Bronchial epithelial cell (primary cell): ENCODE measurements at regions not wholly inside any gene's neighbourhood (a gene's known extent, or its start where the extent isn't known, plus 50 kb on each side); places are given as distances from the start of the nearest gene placed in this dataset.

Experiments used
- DNase-seq: peaks from one replicate; pipeline ENCODE4 v3.0.0-alpha.2; 2010; ENCODE audit warnings: low read depth
- FAIRE-seq: peaks from 2 replicates; lab custom pipeline; 2011; peaks lifted over from hg19 to GRCh38; lab: Jason Lieb, UNC
- H3K27me3 ChIP-seq: 2 replicates; pipeline ENCODE4 v1.5.1; 2011; ENCODE audit warnings: low read length; ENCODE audit not compliant: control insufficient read depth, insufficient read depth
- H3K36me3 ChIP-seq: 2 replicates; pipeline ENCODE4 v1.5.1; 2011; ENCODE audit warnings: low read length; ENCODE audit not compliant: control insufficient read depth, insufficient read depth
- H3K4me3 ChIP-seq: 2 replicates; pipeline ENCODE4 v1.5.1; 2011; ENCODE audit warnings: mild to moderate bottlenecking, low read depth, low read length, control low read depth
- CTCF ChIP-seq: IDR thresholded peaks from 2 replicates; pipeline ENCODE4 v1.5.1; 2011; ENCODE audit warnings: mild to moderate bottlenecking, moderate library complexity, low read length, control low read depth, inconsistent platforms; ENCODE audit not compliant: insufficient read depth, severe bottlenecking

- Histone ChIP-seq H3K36me3 (no peaks in the 10 kb centered on the region), H3K27me3 (no peaks in the 10 kb centered on the region), H3K4me3 (no peak overlapping the region)
- FAIRE-seq: no peak
- DNase-seq: no peak
- TF ChIP-seq CTCF: no peak
Measured at GRCh38 chr6:145396499-145396898, 338.8 kb downstream of the EPM2A start.

GRCh38 chr6:145400508-145400907 is 334.8 kb downstream of the EPM2A start:
- Histone ChIP-seq H3K36me3 (no peaks in the 10 kb centered on the region), H3K27me3 (no peaks in the 10 kb centered on the region), H3K4me3 (no peak overlapping the region)
- no peak for FAIRE-seq
- no peak for TF ChIP-seq CTCF
- DNase-seq: no peak

- Histone ChIP-seq H3K4me3 (no peak overlapping the region), H3K27me3 (no peaks in the 10 kb centered on the region), H3K36me3 (no peaks in the 10 kb centered on the region)
- FAIRE-seq (no peak), DNase-seq (no peak)
- no peak for TF ChIP-seq CTCF
Measured at GRCh38 chr6:145405006-145405551, 330.2 kb downstream of the EPM2A start.

- no peak for TF ChIP-seq CTCF
- H3K36me3 ChIP-seq: no peaks in the 10 kb centered on the region
- no peak for FAIRE-seq
- H3K4me3 ChIP-seq: no peak overlapping the region
- no peaks in the 10 kb centered on the region for H3K27me3 ChIP-seq
- DNase-seq: no peak
Measured at GRCh38 chr6:145406783-145407182, 328.5 kb downstream of the EPM2A start.

GRCh38 chr6:145415616-145416015 is 319.7 kb downstream of the EPM2A start:
- no peak for TF ChIP-seq CTCF
- no peak overlapping the region for H3K4me3 ChIP-seq
- no peaks in the 10 kb centered on the region for H3K36me3 ChIP-seq
- no peak for FAIRE-seq
- no peaks in the 10 kb centered on the region for H3K27me3 ChIP-seq
- DNase-seq: no peak

GRCh38 chr6:145420599-145420998 is 314.7 kb downstream of the EPM2A start:
- TF ChIP-seq CTCF: no peak

More at GRCh38 chr6:145420599-145420998, 314.7 kb downstream of the EPM2A start:
- Histone ChIP-seq H3K4me3 (no peak overlapping the region), H3K27me3 (no peaks in the 10 kb centered on the region), H3K36me3 (no peaks in the 10 kb centered on the region)
- FAIRE-seq (no peak), DNase-seq (no peak)
